GM18505 (cell line): ENCODE measurements at regions not wholly inside any gene's neighbourhood (a gene's known extent, or its start where the extent isn't known, plus 50 kb on each side); places are given as distances from the start of the nearest gene placed in this dataset.

Experiments
- ATAC-seq: cut with Tn5 transposase; IDR thresholded peaks from one replicate; pipeline ENCODE4 v1.9.1; 2021; ENCODE audit not compliant: unreplicated experiment
- POLR2A ChIP-seq: IDR thresholded peaks from 4 replicates; pipeline ENCODE4 v1.6.1; 2011; ENCODE audit warnings: borderline replicate concordance; ENCODE audit not compliant: insufficient read depth, insufficient read length; ENCODE audit errors: extremely low read depth

- no peak for TF ChIP-seq POLR2A
- no peak for ATAC-seq
These were observed 341.0 kb upstream of the EEF2KMT start for GRCh38 chr16:5438591-5438990.

- TF ChIP-seq POLR2A = no peak
- no peak for ATAC-seq
These were observed 336.0 kb upstream of the EEF2KMT start for GRCh38 chr16:5433587-5433986.

GRCh38 chr16:5432166-5432565, 334.6 kb upstream of the EEF2KMT start:
- TF ChIP-seq POLR2A = no peak
- ATAC-seq = no peak

- TF ChIP-seq POLR2A = no peak
- no peak for ATAC-seq
These were observed 333.0 kb upstream of the EEF2KMT start for GRCh38 chr16:5430598-5430997.

GRCh38 chr16:5428932-5429331, 331.3 kb upstream of the EEF2KMT start:
- TF ChIP-seq POLR2A = no peak
- ATAC-seq = no peak

- no peak for TF ChIP-seq POLR2A
- ATAC-seq = no peak
These were observed 330.0 kb upstream of the EEF2KMT start for GRCh38 chr16:5427571-5427970.

- TF ChIP-seq POLR2A = no peak
- no peak for ATAC-seq
These were observed 325.3 kb upstream of the EEF2KMT start for GRCh38 chr16:5422643-5423496.

GRCh38 chr16:5422047-5422446, 324.5 kb upstream of the EEF2KMT start:
- no peak for ATAC-seq
- no peak for TF ChIP-seq POLR2A

- no peak for TF ChIP-seq POLR2A
- ATAC-seq = no peak
These were observed 318.4 kb upstream of the EEF2KMT start for GRCh38 chr16:5416013-5416412.

- no peak for ATAC-seq
- no peak for TF ChIP-seq POLR2A
These were observed 317.5 kb upstream of the EEF2KMT start for GRCh38 chr16:5415123-5415522.

GRCh38 chr16:5412731-5413130, 315.1 kb upstream of the EEF2KMT start:
- no peak for ATAC-seq
- TF ChIP-seq POLR2A = no peak

- ATAC-seq = no peak
- TF ChIP-seq POLR2A = no peak
These were observed 300.6 kb upstream of the EEF2KMT start for GRCh38 chr16:5398203-5398602.

- TF ChIP-seq POLR2A = no peak
- ATAC-seq = no peak
These were observed 299.3 kb upstream of the EEF2KMT start for GRCh38 chr16:5396880-5397279.

GRCh38 chr16:5393070-5393469, 295.5 kb upstream of the EEF2KMT start:
- ATAC-seq = no peak
- TF ChIP-seq POLR2A = no peak
